GM12878 (cell line): ENCODE measurements at regions not wholly inside any gene's neighbourhood (a gene's known extent, or its start where the extent isn't known, plus 50 kb on each side); places are given as distances from the start of the nearest gene placed in this dataset.

Source experiments
- ATF3 ChIP-seq: IDR thresholded peaks from 2 replicates; pipeline ENCODE4 v1.6.1; 2011; ENCODE audit warnings: low read depth, mild to moderate bottlenecking, low read length, moderate library complexity, borderline replicate concordance; ENCODE audit errors: extremely low read depth
- CTCF ChIP-seq, 3 experiments: IDR thresholded peaks in 2 of 3; conservative IDR thresholded peaks in 1 of 3; 2 replicates each; pipeline ENCODE4 v1.5.1; 2011; ENCODE audit warnings: low read depth in 3 of 3, low read length in 3 of 3, mild to moderate bottlenecking in 3 of 3, control low read depth in 2 of 3, moderate library complexity in 2 of 3, inconsistent platforms in 1 of 3, mixed read lengths in 1 of 3; ENCODE audit not compliant: control insufficient read depth in 2 of 3, insufficient read depth in 1 of 3; ENCODE audit errors: extremely low read depth in 1 of 3
- EZH2 ChIP-seq: IDR thresholded peaks from 2 replicates; pipeline ENCODE4 v1.6.1; 2012; ENCODE audit warnings: low read depth, mild to moderate bottlenecking, control low read depth, inconsistent platforms, low read length, borderline replicate concordance; ENCODE audit not compliant: control insufficient read depth
- KDM1A ChIP-seq: fragments of 200-600 bp; sonication (generic); IDR thresholded peaks from 2 replicates; pipeline ENCODE4 v1.6.1; 2016; ENCODE audit warnings: borderline replicate concordance
- SMC3 ChIP-seq: IDR thresholded peaks from 2 replicates; pipeline ENCODE4 v1.6.1; 2011; ENCODE audit warnings: low read length, improper control_type of control experiment, borderline replicate concordance

GRCh38 chr9:1253064-1253979 lies 203.2 kb downstream of the DMRT2 start:
- TF ChIP-seq CTCF (IDR thresholded peaks at IDR 0.05 in 2 of 3, conservative IDR thresholded peaks at IDR 0.05 in 1 of 3; ENCODE audit: control insufficient read depth in 2 of 3, extremely low read depth in 1 of 3, insufficient read depth in 1 of 3, low read depth in 3 of 3, low read length in 3 of 3) (no peak), KDM1A (no peak), EZH2 (no peak), ATF3 (no peak), SMC3 (no peak)
